Smooth muscle cell (in vitro differentiated cells): ENCODE measurements at regions not wholly inside any gene's neighbourhood (a gene's known extent, or its start where the extent isn't known, plus 50 kb on each side); places are given as distances from the start of the nearest gene placed in this dataset.
A peak's percentile ranks its signal among the peaks of the same experiment; 100 is the strongest.

Experiments
- DNase-seq: peaks from one replicate; lab custom pipeline; 2025; ENCODE audit not compliant: unreplicated experiment; lab: John Stamatoyannopoulos, UW
- H2AFZ ChIP-seq: fragments of 200-600 bp; sonication (generic); 2 replicates; pipeline ENCODE4 v1.6.0; 2016; ENCODE audit warnings: antibody characterized with exemption, low read depth, mild to moderate bottlenecking
- H3F3A ChIP-seq: fragments of 200-600 bp; sonication (generic); 2 replicates; pipeline ENCODE4 v1.6.0; 2017; ENCODE audit warnings: antibody characterized with exemption, low read depth
- H3K27ac ChIP-seq: fragments of 200-600 bp; sonication (generic); 2 replicates; pipeline ENCODE4 v1.5.1; 2016; ENCODE audit warnings: low read depth, mild to moderate bottlenecking
- H3K27me3 ChIP-seq: fragments of 200-600 bp; sonication (generic); 2 replicates; pipeline ENCODE4 v1.6.1; 2016; ENCODE audit warnings: low read depth, mild to moderate bottlenecking
- H3K36me3 ChIP-seq: fragments of 200-600 bp; sonication (generic); 2 replicates; pipeline ENCODE4 v1.5.1; 2016; ENCODE audit warnings: low read depth
- H3K4me1 ChIP-seq: fragments of 200-600 bp; sonication (generic); 2 replicates; pipeline ENCODE4 v1.5.1; 2016; ENCODE audit warnings: low read depth
- H3K4me2 ChIP-seq: fragments of 200-600 bp; sonication (generic); 2 replicates; pipeline ENCODE4 v1.6.0; 2016; ENCODE audit warnings: mild to moderate bottlenecking
- H3K4me3 ChIP-seq: fragments of 200-600 bp; sonication (generic); 2 replicates; pipeline ENCODE4 v1.5.1; 2016; ENCODE audit warnings: mild to moderate bottlenecking
- H3K79me2 ChIP-seq: fragments of 200-600 bp; sonication (generic); 2 replicates; pipeline ENCODE4 v1.6.0; 2016; ENCODE audit warnings: low read depth, mild to moderate bottlenecking
- H3K9ac ChIP-seq: fragments of 200-600 bp; sonication (generic); 2 replicates; pipeline ENCODE4 v1.6.0; 2016; ENCODE audit warnings: low read depth
- H3K9me3 ChIP-seq: fragments of 200-600 bp; sonication (generic); replicated peaks from 2 replicates; pipeline ENCODE4 v1.5.1; 2016; ENCODE audit warnings: low read depth
- H4K20me1 ChIP-seq: fragments of 200-600 bp; sonication (generic); 2 replicates; pipeline ENCODE4 v1.6.0; 2016; ENCODE audit warnings: low read depth
- WGBS: methylation state at CpG from one replicate; pipeline ENCODE4 v1.1.7; 2016; ENCODE audit warnings: low lambda C conversion rate; 5-methylcytosine and 5-hydroxymethylcytosine counted together
- TF ChIP-seq, protein P1 (sequence below): fragments of 200-600 bp; sonication (generic); IDR thresholded peaks from 2 replicates; pipeline ENCODE4 v1.5.1; 2017; ENCODE audit warnings: borderline replicate concordance, mild to moderate bottlenecking, antibody characterized with exemption; ENCODE audit not compliant: insufficient read depth, poor library complexity, severe bottlenecking

- no peak overlapping the region for H3K9ac ChIP-seq
- H3K4me2 ChIP-seq = no peak overlapping the region
- no peaks in the 10 kb centered on the region for H3K79me2 ChIP-seq
- no peaks in the 10 kb centered on the region for H3K9me3 ChIP-seq
- no peak overlapping the region for H2AFZ ChIP-seq
- no peaks in the 10 kb centered on the region for H3K36me3 ChIP-seq
- no peak for DNase-seq
- H3F3A ChIP-seq = no peaks in the 10 kb centered on the region
- TF ChIP-seq, protein P1, sequence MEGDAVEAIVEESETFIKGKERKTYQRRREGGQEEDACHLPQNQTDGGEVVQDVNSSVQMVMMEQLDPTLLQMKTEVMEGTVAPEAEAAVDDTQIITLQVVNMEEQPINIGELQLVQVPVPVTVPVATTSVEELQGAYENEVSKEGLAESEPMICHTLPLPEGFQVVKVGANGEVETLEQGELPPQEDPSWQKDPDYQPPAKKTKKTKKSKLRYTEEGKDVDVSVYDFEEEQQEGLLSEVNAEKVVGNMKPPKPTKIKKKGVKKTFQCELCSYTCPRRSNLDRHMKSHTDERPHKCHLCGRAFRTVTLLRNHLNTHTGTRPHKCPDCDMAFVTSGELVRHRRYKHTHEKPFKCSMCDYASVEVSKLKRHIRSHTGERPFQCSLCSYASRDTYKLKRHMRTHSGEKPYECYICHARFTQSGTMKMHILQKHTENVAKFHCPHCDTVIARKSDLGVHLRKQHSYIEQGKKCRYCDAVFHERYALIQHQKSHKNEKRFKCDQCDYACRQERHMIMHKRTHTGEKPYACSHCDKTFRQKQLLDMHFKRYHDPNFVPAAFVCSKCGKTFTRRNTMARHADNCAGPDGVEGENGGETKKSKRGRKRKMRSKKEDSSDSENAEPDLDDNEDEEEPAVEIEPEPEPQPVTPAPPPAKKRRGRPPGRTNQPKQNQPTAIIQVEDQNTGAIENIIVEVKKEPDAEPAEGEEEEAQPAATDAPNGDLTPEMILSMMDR = no peak
- no peak overlapping the region for H3K27ac ChIP-seq
- H3K4me3 ChIP-seq = no peak overlapping the region
- no peaks in the 10 kb centered on the region for H4K20me1 ChIP-seq
- no peaks in the 10 kb centered on the region for H3K27me3 ChIP-seq
- 91% methylated on average over 3 of the region's 3 CpGs for WGBS
- peaks cover 13% of the 10 kb centered on the region for H3K4me1 ChIP-seq
These were observed 444.2 kb upstream of the RIOK2 start for GRCh38 chr5:97627272-97627671.

DNA sequence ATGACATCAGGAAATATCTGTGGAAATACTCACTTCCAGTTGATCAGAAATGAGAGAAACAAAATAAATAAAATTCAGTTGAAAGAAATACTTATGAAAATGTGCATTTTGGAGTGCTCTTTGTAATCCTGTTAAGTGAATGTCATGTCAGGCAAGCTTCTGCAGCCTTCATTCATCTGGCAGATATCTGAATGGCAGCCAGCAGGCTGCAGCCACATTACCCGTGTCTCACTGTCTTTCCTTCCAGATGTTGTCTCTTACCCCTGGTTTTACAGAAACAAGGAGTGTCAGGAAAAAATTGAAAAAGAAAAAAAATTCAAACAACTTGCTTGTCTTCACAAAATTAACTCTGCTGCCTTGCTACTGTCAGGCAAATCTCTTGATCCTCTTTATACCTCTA is 445.0 kb upstream of the RIOK2 start:
- TF ChIP-seq, protein P1 = no peak
- Histone ChIP-seq H2AFZ (no peak overlapping the region), H3K36me3 (no peaks in the 10 kb centered on the region), H3K79me2 (no peaks in the 10 kb centered on the region), H3K9me3 (no peaks in the 10 kb centered on the region), H3K27ac (no peak overlapping the region), H4K20me1 (no peaks in the 10 kb centered on the region), H3K4me1 (peaks cover 13% of the 10 kb centered on the region), H3K9ac (no peak overlapping the region), H3K27me3 (no peaks in the 10 kb centered on the region), H3K4me3 (no peak overlapping the region), H3K4me2 (no peak overlapping the region), H3F3A (no peaks in the 10 kb centered on the region)
- WGBS = 44% methylated on average over 1 of the region's 1 CpG
- DNase-seq = no peak

DNA sequence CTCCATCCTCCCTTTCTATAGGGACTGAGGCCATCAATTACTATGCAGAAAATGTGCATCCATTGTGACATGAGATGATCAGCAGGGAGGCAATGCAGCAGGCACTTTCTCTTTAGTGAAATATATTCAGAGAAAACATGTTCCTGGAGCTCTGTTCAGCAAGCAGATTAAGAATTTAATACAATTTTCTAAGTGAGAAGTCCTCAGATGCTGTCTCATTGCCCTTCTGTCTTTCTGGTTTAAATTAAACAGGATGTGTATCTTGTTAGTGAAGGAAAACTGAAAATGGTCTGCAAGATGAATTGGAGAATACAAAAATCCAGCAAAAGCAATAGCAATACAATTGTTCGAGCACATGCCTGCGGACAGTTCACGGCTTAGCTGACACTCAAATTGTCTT is 445.8 kb upstream of the RIOK2 start:
- WGBS = 91% methylated on average over 3 of the region's 3 CpGs
- H3K4me3 ChIP-seq = no peak overlapping the region

GRCh38 chr5:97629276-97629675 is 446.2 kb upstream of the RIOK2 start:
- no peaks in the 10 kb centered on the region for H4K20me1 ChIP-seq
- H3F3A ChIP-seq = no peaks in the 10 kb centered on the region
- H2AFZ ChIP-seq = peak overlapping the region; percentile 55
- H3K79me2 ChIP-seq = no peaks in the 10 kb centered on the region
- DNase-seq = no peak
- WGBS = 47% methylated on average over 4 of the region's 4 CpGs
- peak overlapping the region; percentile 45 for H3K4me2 ChIP-seq
- no peaks in the 10 kb centered on the region for H3K9me3 ChIP-seq
- H3K27me3 ChIP-seq = no peaks in the 10 kb centered on the region
- no peak overlapping the region for H3K4me3 ChIP-seq
- TF ChIP-seq, protein P1 = no peak
- no peak overlapping the region for H3K9ac ChIP-seq
- H3K36me3 ChIP-seq = no peaks in the 10 kb centered on the region
- no peak overlapping the region for H3K27ac ChIP-seq
- H3K4me1 ChIP-seq = peaks cover 13% of the 10 kb centered on the region

More for the DNA sequence above, 445.8 kb upstream of the RIOK2 start:
- peaks cover 13% of the 10 kb centered on the region for H3K4me1 ChIP-seq
- no peaks in the 10 kb centered on the region for H4K20me1 ChIP-seq
- H3F3A ChIP-seq = no peaks in the 10 kb centered on the region
- TF ChIP-seq, protein P1 = no peak
- no peak for DNase-seq
- peak overlapping the region; percentile 19 for H3K27ac ChIP-seq
- H3K9ac ChIP-seq = no peak overlapping the region
- no peak overlapping the region for H3K4me2 ChIP-seq
- H3K36me3 ChIP-seq = no peaks in the 10 kb centered on the region
- no peaks in the 10 kb centered on the region for H3K79me2 ChIP-seq
- peak overlapping the region; percentile 55 for H2AFZ ChIP-seq
- H3K9me3 ChIP-seq = no peaks in the 10 kb centered on the region
- no peaks in the 10 kb centered on the region for H3K27me3 ChIP-seq
